HG03103 (cell line): ENCODE measurements at regions not wholly inside any gene's neighbourhood (a gene's known extent, or its start where the extent isn't known, plus 50 kb on each side); places are given as distances from the start of the nearest gene placed in this dataset.

Source experiments
- ATAC-seq: cut with Tn5 transposase; IDR thresholded peaks from one replicate; pipeline ENCODE4 v1.9.1; 2021; ENCODE audit warnings: low read depth; ENCODE audit not compliant: unreplicated experiment

GRCh38 chr13:44287958-44288357, 85.7 kb upstream of the SERP2 start:
- ATAC-seq: no peak

- no peak for ATAC-seq
These were observed 81.1 kb upstream of the SERP2 start for GRCh38 chr13:44292545-44292944.

GRCh38 chr13:44293374-44293773, 80.2 kb upstream of the SERP2 start:
- no peak for ATAC-seq

- ATAC-seq: no peak
These were observed 79.5 kb upstream of the SERP2 start for GRCh38 chr13:44293908-44294735.

GRCh38 chr13:44294876-44295275, 78.7 kb upstream of the SERP2 start:
- no peak for ATAC-seq

- no peak for ATAC-seq
These were observed 76.8 kb upstream of the SERP2 start for GRCh38 chr13:44296856-44297255.

GRCh38 chr13:44298314-44298713, 75.3 kb upstream of the SERP2 start:
- ATAC-seq: no peak

- no peak for ATAC-seq
These were observed 74.3 kb upstream of the SERP2 start for GRCh38 chr13:44299152-44299943.

GRCh38 chr13:44300895-44301638, 72.6 kb upstream of the SERP2 start:
- ATAC-seq: peak; percentile 77

- no peak for ATAC-seq
These were observed 72.0 kb upstream of the SERP2 start for GRCh38 chr13:44301639-44302015.

GRCh38 chr13:44302233-44302632, 71.4 kb upstream of the SERP2 start:
- no peak for ATAC-seq

- no peak for ATAC-seq
These were observed 70.6 kb upstream of the SERP2 start for GRCh38 chr13:44302940-44303575.

GRCh38 chr13:44303681-44304432, 69.8 kb upstream of the SERP2 start:
- no peak for ATAC-seq

- no peak for ATAC-seq
These were observed 69.2 kb upstream of the SERP2 start for GRCh38 chr13:44304433-44304725.

- no peak for ATAC-seq
These were observed 68.3 kb upstream of the SERP2 start for GRCh38 chr13:44305286-44305685.

- ATAC-seq: no peak
These were observed 67.7 kb upstream of the SERP2 start for GRCh38 chr13:44305917-44306370.

- ATAC-seq: no peak
These were observed 67.0 kb upstream of the SERP2 start for GRCh38 chr13:44306371-44307192.

- ATAC-seq: no peak
These were observed 66.4 kb upstream of the SERP2 start for GRCh38 chr13:44307255-44307654.

GRCh38 chr13:44307844-44308243, 65.8 kb upstream of the SERP2 start:
- ATAC-seq: no peak
